Epithelial cell of proximal tubule (primary cell): ENCODE measurements at regions not wholly inside any gene's neighbourhood (a gene's known extent, or its start where the extent isn't known, plus 50 kb on each side); places are given as distances from the start of the nearest gene placed in this dataset.

Experiments used
- DNase-seq: peaks from one replicate; pipeline ENCODE4 v3.0.0-alpha.2; 2011; ENCODE audit warnings: low read depth
- H3K4me3 ChIP-seq: 2 replicates; pipeline ENCODE4 v1.5.1; 2011; ENCODE audit warnings: low read depth, mild to moderate bottlenecking, low read length
- CTCF ChIP-seq: conservative IDR thresholded peaks from 2 replicates; pipeline ENCODE4 v1.5.1; 2012; ENCODE audit warnings: low read depth, mild to moderate bottlenecking, low read length

GRCh38 chr16:5615868-5616642, 518.5 kb upstream of the EEF2KMT start:
- DNase-seq, result no peak
- TF ChIP-seq CTCF, result peak; percentile 60
- no peak overlapping the region for H3K4me3 ChIP-seq

GRCh38 chr16:5607169-5607568, 509.6 kb upstream of the EEF2KMT start:
- H3K4me3 ChIP-seq, result no peak overlapping the region
- DNase-seq, result no peak

GRCh38 chr16:5605404-5605803, 507.8 kb upstream of the EEF2KMT start:
- H3K4me3 ChIP-seq, result no peak overlapping the region
- DNase-seq, result no peak
- TF ChIP-seq CTCF, result no peak

More at GRCh38 chr16:5607169-5607568, 509.6 kb upstream of the EEF2KMT start:
- no peak for TF ChIP-seq CTCF

GRCh38 chr16:5604770-5605169, 507.2 kb upstream of the EEF2KMT start:
- no peak for DNase-seq
- H3K4me3 ChIP-seq, result no peak overlapping the region
- TF ChIP-seq CTCF, result peak; percentile 19

- DNase-seq, result no peak
- no peak overlapping the region for H3K4me3 ChIP-seq
- no peak for TF ChIP-seq CTCF
These were observed 506.2 kb upstream of the EEF2KMT start for GRCh38 chr16:5603836-5604235.

GRCh38 chr16:5601957-5602356, 504.4 kb upstream of the EEF2KMT start:
- DNase-seq, result no peak
- no peak overlapping the region for H3K4me3 ChIP-seq
- TF ChIP-seq CTCF, result no peak

GRCh38 chr16:5598793-5599192, 501.2 kb upstream of the EEF2KMT start:
- no peak for DNase-seq
- no peak overlapping the region for H3K4me3 ChIP-seq
- TF ChIP-seq CTCF, result no peak
